ENCODE measurements at regions not wholly inside any gene's neighbourhood (a gene's known extent, or its start where the extent isn't known, plus 50 kb on each side); places are given as distances from the start of the nearest gene placed in this dataset.

GRCh38 chr2:21250673-21251072 is 126.9 kb downstream of the TDRD15 start:
- Histone ChIP-seq H4K5ac (ENCODE audit: low read depth, low read length) (no peak overlapping the region), H3K36me3 (ENCODE audit: control insufficient read depth, insufficient read depth, low read length) (no peaks in the 10 kb centered on the region), H3K27me3 (ENCODE audit: control insufficient read depth, insufficient read depth, low read length) (no peaks in the 10 kb centered on the region), H3K4ac (ENCODE audit: low read depth, low read length) (no peak overlapping the region), H3K9ac (ENCODE audit: low read depth, low read length) (no peak overlapping the region), H3K79me1 (ENCODE audit: low read depth in 1 of 2, low read length in 2 of 2) (no peaks in the 10 kb centered on the region), H2BK5ac (ENCODE audit: low read depth, low read length, poor library complexity, severe bottlenecking) (no peak overlapping the region), H2AK5ac (ENCODE audit: low read depth, low read length) (no peak overlapping the region), H2BK20ac (ENCODE audit: low read depth, low read length) (no peak overlapping the region), H4K91ac (ENCODE audit: insufficient read depth, low read depth, low read length) (no peak overlapping the region), H3K18ac (ENCODE audit: low read depth, low read length) (no peak overlapping the region), H4K8ac (ENCODE audit: low read depth in 2 of 2, low read length in 2 of 2) (no peak overlapping the region), H3K9me3 (ENCODE audit: control insufficient read depth, insufficient read depth, low read length) (no peaks in the 10 kb centered on the region), H3K14ac (replicated peaks; ENCODE audit: low read depth, low read length) (no peak overlapping the region), H4K20me1 (ENCODE audit: insufficient read depth, low read length) (no peaks in the 10 kb centered on the region), H3K9me1 (ENCODE audit: insufficient read depth, low read length) (no peaks in the 10 kb centered on the region), H3K56ac (ENCODE audit: extremely low read depth, insufficient read depth, low read length) (no peak overlapping the region), H3K4me2 (ENCODE audit: low read depth, low read length) (no peak overlapping the region), H3K4me3 (ENCODE audit: insufficient read depth, low read depth, low read length) (no peak overlapping the region), H2AK9ac (replicated peaks; ENCODE audit: low read depth, low read length, poor library complexity) (no peak overlapping the region), H3K23ac (ENCODE audit: low read depth, low read length) (no peak overlapping the region), H3K4me1 (ENCODE audit: control insufficient read depth, insufficient read depth, low read length) (no peaks in the 10 kb centered on the region), H3K27ac (ENCODE audit: insufficient read depth, low read length) (no peak overlapping the region), H2AFZ (replicated peaks; ENCODE audit: low read length, poor library complexity) (no peak overlapping the region), H2BK120ac (ENCODE audit: low read depth, low read length) (no peak overlapping the region), H2BK15ac (ENCODE audit: low read depth, low read length) (no peak overlapping the region)
- CTCF ChIA-PET, result no interaction called here
- POLR2A ChIA-PET (ENCODE audit: unreplicated experiment), result no interaction called here
- dilution Hi-C loops (cut with HindIII; ENCODE audit: low sequenced_read_pairs, unreplicated experiment) (no loop called here), intact Hi-C loops (cut with micrococcal nuclease) (no loop called here), in situ Hi-C loops (cut with MboI; ENCODE audit: low sequenced_read_pairs) (no loop called here)
- no TSS peak for BruUV-seq (replicated peaks)
- DNase-seq, result no peak
- no peak for ATAC-seq (ENCODE audit: low read depth)
- TF ChIP-seq SMC3 (IDR thresholded peaks at IDR 0.05; ENCODE audit: low read depth, low read length), result no peak

Data from IMR-90 (cell line).